ENCODE measurements at regions not wholly inside any gene's neighbourhood (a gene's known extent, or its start where the extent isn't known, plus 50 kb on each side); places are given as distances from the start of the nearest gene placed in this dataset.

DNA sequence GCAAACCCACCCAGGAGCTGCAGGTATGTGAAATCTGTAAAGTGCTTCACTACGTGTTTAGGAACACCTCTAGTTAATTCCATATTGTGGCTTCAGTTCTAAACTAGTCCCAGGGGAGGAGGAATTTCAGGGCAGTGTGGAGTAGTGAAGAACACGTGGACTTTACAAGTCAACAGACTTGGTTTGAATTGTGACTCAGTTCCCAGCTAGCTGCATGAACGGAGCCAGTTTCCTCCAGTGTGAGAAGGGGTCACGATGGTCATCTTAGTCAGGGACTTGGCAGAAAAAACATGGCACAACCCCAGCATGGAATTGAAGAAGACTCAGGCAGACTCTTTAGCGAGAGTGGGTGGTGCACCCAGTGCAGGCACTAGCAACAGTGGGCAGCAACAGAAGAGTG is 175.7 kb upstream of the UBL3 start:
- no peaks in the 10 kb centered on the region for H3K27me3 ChIP-seq (ENCODE audit: control insufficient read depth in 5 of 5, insufficient read depth in 4 of 5, low read length in 5 of 5)
- no peak overlapping the region for H3K9ac ChIP-seq (ENCODE audit: low read length in 5 of 5)
- H3K36me3 ChIP-seq (ENCODE audit: control insufficient read depth in 5 of 5, insufficient read depth in 5 of 5, low read length in 5 of 5), result no peaks in the 10 kb centered on the region
- H3K9me3 ChIP-seq (ENCODE audit: control insufficient read depth in 5 of 5, low read length in 5 of 5), result no peaks in the 10 kb centered on the region
- H3K4me3 ChIP-seq (ENCODE audit: low read depth in 1 of 5, low read length in 5 of 5), result no peak overlapping the region
- no peak overlapping the region for H3K27ac ChIP-seq (ENCODE audit: low read depth, low read length)
- H3K4me1 ChIP-seq (ENCODE audit: control insufficient read depth in 5 of 5, insufficient read depth in 5 of 5, low read length in 5 of 5), result peaks cover 0 to 12% (median 6%) of the 10 kb centered on the region in 5 donors

DNA sequence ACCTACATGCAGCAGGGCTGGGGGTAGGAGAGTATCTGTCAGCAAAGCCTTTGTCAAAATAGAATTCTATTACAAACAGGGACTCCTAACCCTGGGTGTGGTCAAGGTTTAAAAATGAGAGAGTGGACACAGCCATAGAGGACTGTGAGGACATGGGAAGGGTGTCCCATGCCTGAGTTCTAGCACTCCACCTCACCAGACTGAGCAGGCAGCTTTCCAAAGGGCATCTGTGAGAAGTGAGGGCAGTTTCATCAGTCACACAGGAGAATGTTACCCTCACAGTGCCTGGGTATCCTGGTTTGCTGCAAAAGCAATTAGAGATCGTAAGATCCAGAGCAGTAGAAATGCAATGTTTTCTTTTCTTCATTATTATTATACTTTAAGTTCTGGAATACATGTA is 174.9 kb upstream of the UBL3 start:
- no peaks in the 10 kb centered on the region for H3K27me3 ChIP-seq (ENCODE audit: control insufficient read depth in 5 of 5, insufficient read depth in 4 of 5, low read length in 5 of 5)
- H3K4me3 ChIP-seq (ENCODE audit: low read depth in 1 of 5, low read length in 5 of 5), result no peak overlapping the region
- H3K36me3 ChIP-seq (ENCODE audit: control insufficient read depth in 5 of 5, insufficient read depth in 5 of 5, low read length in 5 of 5), result no peaks in the 10 kb centered on the region
- H3K9me3 ChIP-seq (ENCODE audit: control insufficient read depth in 5 of 5, low read length in 5 of 5), result no peaks in the 10 kb centered on the region
- H3K27ac ChIP-seq (ENCODE audit: low read depth, low read length), result no peak overlapping the region
- H3K4me1 ChIP-seq (ENCODE audit: control insufficient read depth in 5 of 5, insufficient read depth in 5 of 5, low read length in 5 of 5), result peaks cover 0 to 12% (median 6%) of the 10 kb centered on the region in 5 donors
- no peak overlapping the region for H3K9ac ChIP-seq (ENCODE audit: low read length in 5 of 5)

DNA sequence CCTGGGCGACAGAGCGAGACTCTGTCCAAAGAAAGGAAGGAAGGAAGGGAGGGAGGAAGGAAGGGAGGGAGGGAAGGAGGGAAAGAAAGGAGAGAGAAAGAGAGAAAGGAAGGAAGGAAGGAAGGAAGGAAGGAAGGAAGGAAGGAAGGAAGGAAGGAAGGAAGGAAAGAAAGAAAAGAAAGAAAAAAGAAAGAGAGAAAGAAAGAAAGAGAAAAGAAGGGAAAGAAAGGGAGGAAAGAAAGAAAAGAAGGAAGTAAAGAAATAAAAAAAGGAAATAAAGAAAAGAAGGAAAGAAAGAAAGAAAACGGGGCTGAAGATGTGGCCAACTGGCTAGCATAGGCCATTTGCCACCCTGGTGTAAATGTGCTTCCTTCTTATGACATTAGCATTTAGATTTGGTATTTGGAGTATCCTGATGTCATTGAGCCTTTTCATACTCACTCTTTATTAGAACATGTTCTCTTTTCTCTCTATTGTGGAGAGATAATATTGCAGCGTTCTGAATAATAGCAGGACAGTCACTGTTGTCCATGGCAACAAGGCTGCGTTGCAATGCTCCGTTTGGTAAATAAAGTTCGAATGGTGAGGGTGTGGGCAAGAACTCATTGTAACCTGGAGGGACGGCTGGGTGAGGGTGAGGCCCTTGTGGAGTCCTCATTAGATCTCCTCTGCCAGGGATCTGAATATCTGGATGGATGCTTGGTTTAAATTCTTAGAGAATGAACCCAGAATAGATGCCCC is 173.9 kb upstream of the UBL3 start:
- Histone ChIP-seq H3K27me3 (ENCODE audit: control insufficient read depth in 5 of 5, insufficient read depth in 4 of 5, low read length in 5 of 5) (no peaks in the 10 kb centered on the region), H3K4me1 (ENCODE audit: control insufficient read depth in 5 of 5, insufficient read depth in 5 of 5, low read length in 5 of 5) (peaks cover 0 to 12% (median 6%) of the 10 kb centered on the region in 5 donors), H3K9ac (ENCODE audit: low read length in 5 of 5) (no peak overlapping the region)

DNA sequence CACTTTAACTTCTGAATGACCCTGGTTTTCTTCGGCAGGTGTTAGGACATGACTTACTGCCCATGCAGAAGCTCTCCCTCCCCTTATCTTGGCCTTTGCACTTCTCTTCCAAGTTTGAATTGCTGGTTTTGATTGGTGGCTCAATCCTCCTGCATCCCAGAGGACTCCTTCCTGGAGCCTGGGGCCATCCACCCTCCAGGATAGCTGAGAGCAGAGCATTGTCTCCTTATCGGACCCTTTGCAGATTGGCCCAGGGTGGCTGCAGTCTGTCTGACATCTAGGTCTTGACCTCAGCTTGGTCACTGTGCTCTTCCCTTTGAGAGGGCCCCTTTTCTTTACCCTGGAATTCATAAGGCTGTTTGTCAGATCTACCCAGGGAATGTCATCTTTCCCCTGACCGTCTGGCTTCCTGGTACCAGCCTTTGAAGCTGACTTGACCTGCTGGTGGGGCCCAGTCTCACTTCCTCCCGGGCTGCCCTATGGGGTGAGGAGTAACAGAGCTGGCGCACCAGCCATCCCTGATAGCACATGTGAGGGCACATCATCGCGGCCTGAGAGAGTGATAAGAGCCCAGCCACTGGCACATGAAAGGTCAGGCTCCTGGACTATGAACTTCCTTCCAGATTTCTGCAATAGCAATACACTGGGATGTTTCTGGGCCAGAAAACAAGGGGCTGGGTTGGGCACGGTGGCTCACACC is 172.9 kb upstream of the UBL3 start:
- Histone ChIP-seq H3K9ac (ENCODE audit: low read length in 5 of 5) (no peak overlapping the region), H3K4me1 (ENCODE audit: control insufficient read depth in 5 of 5, insufficient read depth in 5 of 5, low read length in 5 of 5) (peaks cover 0 to 12% (median 6%) of the 10 kb centered on the region in 5 donors), H3K27me3 (ENCODE audit: control insufficient read depth in 5 of 5, insufficient read depth in 4 of 5, low read length in 5 of 5) (no peaks in the 10 kb centered on the region), H3K4me3 (ENCODE audit: low read depth in 1 of 5, low read length in 5 of 5) (no peak overlapping the region), H3K27ac (ENCODE audit: low read depth, low read length) (no peak overlapping the region), H3K9me3 (ENCODE audit: control insufficient read depth in 5 of 5, low read length in 5 of 5) (no peaks in the 10 kb centered on the region), H3K36me3 (ENCODE audit: control insufficient read depth in 5 of 5, insufficient read depth in 5 of 5, low read length in 5 of 5) (no peaks in the 10 kb centered on the region)

More for the DNA sequence above, 173.9 kb upstream of the UBL3 start:
- Histone ChIP-seq H3K27ac (ENCODE audit: low read depth, low read length) (no peak overlapping the region), H3K9me3 (ENCODE audit: control insufficient read depth in 5 of 5, low read length in 5 of 5) (no peaks in the 10 kb centered on the region), H3K36me3 (ENCODE audit: control insufficient read depth in 5 of 5, insufficient read depth in 5 of 5, low read length in 5 of 5) (no peaks in the 10 kb centered on the region), H3K4me3 (ENCODE audit: low read depth in 1 of 5, low read length in 5 of 5) (no peak overlapping the region)

DNA sequence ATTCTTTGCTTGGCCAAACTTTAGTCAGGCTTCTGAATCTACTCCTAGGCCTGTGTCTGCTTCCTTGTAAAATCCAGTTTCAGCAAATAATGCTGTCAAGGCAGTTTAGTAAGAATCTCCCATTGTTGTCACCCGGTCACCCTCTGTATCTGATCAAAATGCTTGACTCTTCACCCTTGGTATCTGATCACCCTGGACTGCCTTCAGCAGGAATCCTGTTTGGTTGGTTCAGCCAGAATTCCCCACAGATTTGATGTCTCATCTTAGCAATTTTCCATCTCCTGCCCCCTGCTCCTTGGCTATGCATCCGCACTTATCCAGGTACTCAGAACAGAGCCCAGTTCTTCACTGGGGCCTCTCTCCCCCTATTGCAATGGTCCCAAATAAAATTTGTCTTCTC is 172.4 kb upstream of the UBL3 start:
- H3K9me3 ChIP-seq (ENCODE audit: control insufficient read depth in 5 of 5, low read length in 5 of 5), result no peaks in the 10 kb centered on the region
- no peaks in the 10 kb centered on the region for H3K36me3 ChIP-seq (ENCODE audit: control insufficient read depth in 5 of 5, insufficient read depth in 5 of 5, low read length in 5 of 5)
- no peak overlapping the region for H3K4me3 ChIP-seq (ENCODE audit: low read depth in 1 of 5, low read length in 5 of 5)
- peaks cover 0 to 12% (median 6%) of the 10 kb centered on the region in 5 donors for H3K4me1 ChIP-seq (ENCODE audit: control insufficient read depth in 5 of 5, insufficient read depth in 5 of 5, low read length in 5 of 5)
- no peaks in the 10 kb centered on the region for H3K27me3 ChIP-seq (ENCODE audit: control insufficient read depth in 5 of 5, insufficient read depth in 4 of 5, low read length in 5 of 5)
- no peak overlapping the region for H3K9ac ChIP-seq (ENCODE audit: low read length in 5 of 5)
- H3K27ac ChIP-seq (ENCODE audit: low read depth, low read length), result no peak overlapping the region

DNA sequence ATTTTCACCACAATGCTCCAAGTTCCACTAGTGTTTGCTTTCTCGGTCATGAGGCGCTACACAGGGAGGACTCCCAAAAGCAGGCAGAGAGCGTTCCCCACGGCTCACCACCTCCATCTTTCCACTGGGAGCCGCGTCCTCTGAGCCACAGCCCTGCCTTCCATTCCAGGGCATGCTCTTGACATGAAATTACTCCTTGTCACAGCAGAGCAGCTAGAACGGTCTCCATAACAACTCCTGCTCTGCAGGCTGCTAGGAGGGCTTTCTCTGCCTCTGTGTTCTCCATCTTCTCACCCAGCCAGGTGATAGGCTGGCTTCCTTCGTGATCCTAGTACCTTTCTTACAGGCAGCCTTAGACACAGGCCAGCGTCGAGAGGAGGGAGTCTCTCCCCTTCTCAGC is 171.8 kb upstream of the UBL3 start:
- no peak overlapping the region for H3K27ac ChIP-seq (ENCODE audit: low read depth, low read length)
- H3K9me3 ChIP-seq (ENCODE audit: control insufficient read depth in 5 of 5, low read length in 5 of 5), result no peaks in the 10 kb centered on the region
- H3K4me1 ChIP-seq (ENCODE audit: control insufficient read depth in 5 of 5, insufficient read depth in 5 of 5, low read length in 5 of 5), result peaks cover 0 to 12% (median 7%) of the 10 kb centered on the region in 5 donors
- no peak overlapping the region for H3K9ac ChIP-seq (ENCODE audit: low read length in 5 of 5)
- no peaks in the 10 kb centered on the region for H3K27me3 ChIP-seq (ENCODE audit: control insufficient read depth in 5 of 5, insufficient read depth in 4 of 5, low read length in 5 of 5)
- H3K4me3 ChIP-seq (ENCODE audit: low read depth in 1 of 5, low read length in 5 of 5), result no peak overlapping the region
- no peaks in the 10 kb centered on the region for H3K36me3 ChIP-seq (ENCODE audit: control insufficient read depth in 5 of 5, insufficient read depth in 5 of 5, low read length in 5 of 5)

DNA sequence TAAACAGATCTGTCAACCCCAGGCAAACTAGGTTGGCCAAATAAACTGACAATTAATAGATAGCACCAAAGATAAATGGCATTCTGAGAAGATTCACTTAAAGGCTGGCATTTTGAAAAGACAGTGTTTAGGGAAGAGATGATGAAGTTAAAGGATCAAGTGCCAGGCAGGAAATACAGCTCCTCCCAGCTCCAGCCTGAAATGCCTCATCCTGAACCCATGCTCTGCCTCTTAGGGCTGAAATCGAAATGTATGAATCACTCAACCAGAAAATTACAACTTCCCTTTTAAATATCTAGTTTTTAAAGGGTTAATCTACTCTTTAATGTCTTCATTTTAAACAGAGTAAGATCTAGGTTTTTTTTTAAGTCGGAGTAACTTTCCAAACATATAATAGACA is 171.2 kb upstream of the UBL3 start:
- Histone ChIP-seq H3K27me3 (ENCODE audit: control insufficient read depth in 5 of 5, insufficient read depth in 4 of 5, low read length in 5 of 5) (no peaks in the 10 kb centered on the region), H3K4me1 (ENCODE audit: control insufficient read depth in 5 of 5, insufficient read depth in 5 of 5, low read length in 5 of 5) (peaks cover 3 to 14% (median 12%) of the 10 kb centered on the region in 5 donors), H3K4me3 (ENCODE audit: low read depth in 1 of 5, low read length in 5 of 5) (no peak overlapping the region), H3K36me3 (ENCODE audit: control insufficient read depth in 5 of 5, insufficient read depth in 5 of 5, low read length in 5 of 5) (no peaks in the 10 kb centered on the region), H3K9me3 (ENCODE audit: control insufficient read depth in 5 of 5, low read length in 5 of 5) (no peaks in the 10 kb centered on the region), H3K9ac (ENCODE audit: low read length in 5 of 5) (no peak overlapping the region), H3K27ac (ENCODE audit: low read depth, low read length) (no peak overlapping the region)

DNA sequence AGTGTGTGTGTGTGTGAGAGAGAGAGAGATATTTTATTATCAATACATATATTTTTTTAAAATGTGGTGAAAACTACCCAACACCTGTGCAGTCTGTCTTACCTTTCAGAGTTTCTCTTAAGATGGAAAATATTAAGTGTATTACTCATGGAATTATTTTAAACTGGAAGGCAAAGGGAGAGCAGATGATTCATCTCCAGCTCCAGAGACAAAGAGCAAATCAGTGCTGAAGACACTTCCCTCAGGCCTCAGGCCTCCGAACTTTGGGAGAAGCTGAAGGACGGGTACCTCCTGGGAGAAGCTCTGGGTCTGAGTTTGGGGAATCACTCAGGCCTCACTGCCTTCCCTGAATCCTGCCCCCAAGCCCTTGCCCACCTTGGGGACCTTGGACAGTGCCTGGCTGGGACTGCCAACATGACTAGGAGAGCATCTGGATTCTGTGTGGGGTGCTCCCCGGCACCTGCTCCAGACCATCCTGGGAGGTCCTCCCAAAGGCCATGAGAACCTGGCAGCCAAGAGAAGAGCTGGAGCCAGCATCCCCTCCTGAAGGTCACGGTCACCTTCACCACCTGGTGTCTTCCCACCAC is 170.4 kb upstream of the UBL3 start:
- Histone ChIP-seq H3K27ac (ENCODE audit: low read depth, low read length) (no peak overlapping the region), H3K4me1 (ENCODE audit: control insufficient read depth in 5 of 5, insufficient read depth in 5 of 5, low read length in 5 of 5) (peaks cover 5 to 13% (median 8%) of the 10 kb centered on the region in 5 donors), H3K4me3 (ENCODE audit: low read depth in 1 of 5, low read length in 5 of 5) (no peak overlapping the region), H3K36me3 (ENCODE audit: control insufficient read depth in 5 of 5, insufficient read depth in 5 of 5, low read length in 5 of 5) (no peaks in the 10 kb centered on the region), H3K9ac (ENCODE audit: low read length in 5 of 5) (no peak overlapping the region), H3K27me3 (ENCODE audit: control insufficient read depth in 5 of 5, insufficient read depth in 4 of 5, low read length in 5 of 5) (no peaks in the 10 kb centered on the region), H3K9me3 (ENCODE audit: control insufficient read depth in 5 of 5, low read length in 5 of 5) (no peaks in the 10 kb centered on the region)

DNA sequence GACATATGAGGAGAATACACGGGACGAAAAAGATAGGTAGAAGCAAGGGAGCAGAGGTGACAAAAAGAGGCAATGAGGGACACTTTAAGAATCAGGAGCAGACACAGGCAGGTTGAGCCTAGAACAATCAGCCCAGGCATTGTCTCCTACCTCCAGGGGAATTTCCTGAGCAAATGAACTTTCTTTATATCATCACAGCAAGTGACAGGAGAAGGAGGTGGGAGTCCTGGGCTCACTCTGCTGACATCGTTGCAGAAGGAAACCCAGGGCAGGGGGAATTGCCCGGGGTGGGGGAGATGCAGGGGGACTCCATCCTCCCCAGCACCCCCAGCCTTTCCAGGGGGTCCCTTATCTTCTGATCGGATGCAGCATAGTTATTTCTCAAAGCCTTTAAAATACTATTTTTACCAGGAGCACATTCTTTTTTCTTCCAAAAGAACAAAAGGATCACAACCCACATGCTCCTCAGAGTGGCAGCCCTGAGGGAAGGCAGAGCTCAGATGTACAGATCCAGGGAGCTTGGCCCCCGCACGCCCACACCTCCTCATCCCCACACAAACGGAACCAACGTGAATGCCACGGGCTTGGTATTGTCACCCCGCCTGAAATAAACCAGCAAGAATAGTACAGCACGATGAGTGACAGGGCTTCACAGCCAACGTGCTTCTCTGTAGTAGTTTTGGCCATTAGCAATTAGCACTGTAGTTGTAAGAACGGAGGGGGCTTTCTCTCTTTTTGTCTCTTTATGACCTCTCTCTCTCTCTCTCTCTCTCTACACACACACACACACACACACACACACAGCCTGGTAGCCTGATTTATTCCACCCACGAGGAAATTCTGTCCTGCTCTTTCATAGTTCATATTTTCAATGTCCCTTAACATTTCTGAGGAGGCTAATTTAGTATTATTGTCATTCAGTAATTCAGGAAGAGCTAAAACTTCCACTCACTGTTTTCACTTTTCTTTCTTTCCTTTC is 169.5 kb upstream of the UBL3 start:
- H3K9me3 ChIP-seq (ENCODE audit: control insufficient read depth in 5 of 5, low read length in 5 of 5), result no peaks in the 10 kb centered on the region
- no peaks in the 10 kb centered on the region for H3K27me3 ChIP-seq (ENCODE audit: control insufficient read depth in 5 of 5, insufficient read depth in 4 of 5, low read length in 5 of 5)
- no peaks in the 10 kb centered on the region for H3K36me3 ChIP-seq (ENCODE audit: control insufficient read depth in 5 of 5, insufficient read depth in 5 of 5, low read length in 5 of 5)
- H3K4me3 ChIP-seq (ENCODE audit: low read depth in 1 of 5, low read length in 5 of 5), result no peak overlapping the region
- H3K9ac ChIP-seq (ENCODE audit: low read length in 5 of 5), result no peak overlapping the region
- no peak overlapping the region for H3K27ac ChIP-seq (ENCODE audit: low read depth, low read length)
- H3K4me1 ChIP-seq (ENCODE audit: control insufficient read depth in 5 of 5, insufficient read depth in 5 of 5, low read length in 5 of 5), result peaks cover 0 to 12% (median 8%) of the 10 kb centered on the region in 5 donors
